HG03196 (cell line): ENCODE measurements at regions not wholly inside any gene's neighbourhood (a gene's known extent, or its start where the extent isn't known, plus 50 kb on each side); places are given as distances from the start of the nearest gene placed in this dataset.
"Not testable (repeated sequence)": the region's sequence is repeated elsewhere in the genome, so short reads cannot be mapped to it uniquely, and the experiment has no call there.

ENCODE experiments used
- ATAC-seq: cut with Tn5 transposase; IDR thresholded peaks from one replicate; pipeline ENCODE4 v1.9.1; 2021; ENCODE audit not compliant: unreplicated experiment

GRCh38 chr1:189970331-189971230 is 507.1 kb downstream of the BRINP3 start:
- ATAC-seq, result no peak

- ATAC-seq, result no peak
Observed at GRCh38 chr1:189971656-189972055, 506.0 kb downstream of the BRINP3 start.

- no peak for ATAC-seq
Observed at GRCh38 chr1:189977184-189977583, 500.5 kb downstream of the BRINP3 start.

GRCh38 chr1:189983166-189983890 is 494.3 kb downstream of the BRINP3 start:
- no peak for ATAC-seq

- ATAC-seq, result no peak
Observed at GRCh38 chr1:189986516-189986915, 491.1 kb downstream of the BRINP3 start.

GRCh38 chr1:189987509-189987908 is 490.2 kb downstream of the BRINP3 start:
- ATAC-seq, result no peak

GRCh38 chr1:189992856-189993255 is 484.8 kb downstream of the BRINP3 start:
- ATAC-seq, result no peak

- ATAC-seq, result no peak
Observed at GRCh38 chr1:190000365-190000872, 477.2 kb downstream of the BRINP3 start.

- no peak for ATAC-seq
Observed at GRCh38 chr1:190001187-190001586, 476.5 kb downstream of the BRINP3 start.

GRCh38 chr1:190003376-190003775 is 474.3 kb downstream of the BRINP3 start:
- no peak for ATAC-seq

- ATAC-seq, result no peak
Observed at GRCh38 chr1:190011585-190011984, 466.1 kb downstream of the BRINP3 start.

GRCh38 chr1:190019151-190019550 is 458.5 kb downstream of the BRINP3 start:
- not testable (repeated sequence) for ATAC-seq

GRCh38 chr1:190019717-190020116 is 457.9 kb downstream of the BRINP3 start:
- no peak for ATAC-seq

GRCh38 chr1:190022709-190023108 is 455.0 kb downstream of the BRINP3 start:
- ATAC-seq, result no peak

GRCh38 chr1:190029441-190029840 is 448.2 kb downstream of the BRINP3 start:
- ATAC-seq, result no peak

- no peak for ATAC-seq
Observed at GRCh38 chr1:190043655-190044054, 434.0 kb downstream of the BRINP3 start.

- ATAC-seq, result no peak
Observed at GRCh38 chr1:190046231-190046630, 431.4 kb downstream of the BRINP3 start.
